SK-N-SH (cell line): ENCODE measurements at regions not wholly inside any gene's neighbourhood (a gene's known extent, or its start where the extent isn't known, plus 50 kb on each side); places are given as distances from the start of the nearest gene placed in this dataset.

Experiments
- CTCF ChIA-PET: fragments of 300-600, 350-600 bp; formaldehyde crosslinking; extraction: SDS; loops from one replicate; lab custom pipeline; 2021; lab: Yijun Ruan, JAX
- POLR2A ChIA-PET: fragments of 350-600 bp; sonication (Branson Sonifier 250); formaldehyde crosslinking; extraction: SDS; loops from one replicate; lab custom pipeline; 2020; ENCODE audit warnings: antibody characterized with exemption, inconsistent platforms; lab: Yijun Ruan, JAX
- DNase-seq: peaks from one replicate; pipeline ENCODE4 v3.0.0; 2012
- H2AFZ ChIP-seq: fragments of 200-600 bp; sonication (generic); 2 replicates; pipeline ENCODE4 v1.8.1; 2016; ENCODE audit warnings: antibody characterized with exemption, mild to moderate bottlenecking, low read depth
- H3F3A ChIP-seq: fragments of 200-600 bp; sonication (generic); replicated peaks from 2 replicates; pipeline ENCODE3; 2016; ENCODE audit warnings: antibody characterized with exemption, mild to moderate bottlenecking; ENCODE audit not compliant: insufficient read depth
- H3K27ac ChIP-seq, 2 experiments: fragments of 200-500 bp in 1 of 2; fragments of 200-600 bp in 1 of 2; sonication (Bioruptor generic) in 1 of 2; sonication (generic), shearing (Covaris generic) in 1 of 2; 2 replicates each; pipeline versions ENCODE4 v1.5.1 to v1.6.1; 2014 to 2016; ENCODE audit warnings: low read depth in 2 of 2, inconsistent platforms in 1 of 2, low read length in 1 of 2, mild to moderate bottlenecking in 1 of 2, mixed read lengths in 1 of 2
- H3K27me3 ChIP-seq: fragments of 200-600 bp; sonication (generic), shearing (Covaris generic); 2 replicates; pipeline ENCODE4 v1.6.1; 2016; ENCODE audit warnings: mixed run types; ENCODE audit not compliant: insufficient read depth
- H3K36me3 ChIP-seq, 2 experiments: fragments of 200-500 bp in 1 of 2; fragments of 200-600 bp in 1 of 2; sonication (Bioruptor generic) in 1 of 2; sonication (generic) in 1 of 2; replicated peaks in 1 of 2; 2 replicates each; pipeline versions ENCODE3 to v1.5.1; 2014 to 2016; ENCODE audit warnings: low read length in 1 of 2, mild to moderate bottlenecking in 1 of 2; ENCODE audit not compliant: insufficient read depth in 2 of 2, control insufficient read depth in 1 of 2
- H3K4me1 ChIP-seq, 2 experiments: fragments of 200-500 bp in 1 of 2; fragments of 200-600 bp in 1 of 2; sonication (Bioruptor generic) in 1 of 2; sonication (generic), shearing (Covaris generic) in 1 of 2; 2 replicates each; pipeline versions ENCODE4 v1.5.1 to v1.6.1; 2014 to 2016; ENCODE audit warnings: low read depth in 1 of 2, low read length in 1 of 2, mixed run types in 1 of 2; ENCODE audit not compliant: insufficient read depth in 2 of 2, control insufficient read depth in 1 of 2
- H3K4me2 ChIP-seq: fragments of 200-600 bp; sonication (generic), shearing (Covaris generic); 2 replicates; pipeline ENCODE4 v1.6.1; 2017; ENCODE audit warnings: mixed run types
- H3K4me3 ChIP-seq, 2 experiments: fragments of 200-500 bp in 1 of 2; fragments of 200-600 bp in 1 of 2; sonication (Bioruptor generic) in 1 of 2; sonication (generic), shearing (Covaris generic) in 1 of 2; 2 replicates each; pipeline versions ENCODE4 v1.5.1 to v1.8.1; 2014 to 2016; ENCODE audit warnings: low read depth in 2 of 2, inconsistent platforms in 1 of 2, low read length in 1 of 2, mild to moderate bottlenecking in 1 of 2, mixed read lengths in 1 of 2, moderate library complexity in 1 of 2
- H3K79me2 ChIP-seq: fragments of 200-600 bp; sonication (generic); 2 replicates; pipeline ENCODE4 v1.8.1; 2017; ENCODE audit warnings: mild to moderate bottlenecking; ENCODE audit not compliant: insufficient read depth
- H3K9ac ChIP-seq: fragments of 200-600 bp; sonication (generic); 2 replicates; pipeline ENCODE4 v1.6.1; 2017; ENCODE audit warnings: mixed run types
- H3K9me2 ChIP-seq: fragments of 200-600 bp; sonication (generic); 2 replicates; pipeline ENCODE4 v1.6.1; 2017; ENCODE audit warnings: mixed run types
- H3K9me3 ChIP-seq: fragments of 200-600 bp; sonication (generic); 2 replicates; pipeline ENCODE4 v1.6.1; 2017; ENCODE audit warnings: mixed run types, mild to moderate bottlenecking, moderate library complexity
- H4K20me1 ChIP-seq: fragments of 200-600 bp; sonication (generic); 2 replicates; pipeline ENCODE4 v1.6.1; 2017; ENCODE audit warnings: mild to moderate bottlenecking, mixed run types; ENCODE audit not compliant: insufficient read depth
- CTCF ChIP-seq: fragments of 200-600 bp; sonication (generic); IDR thresholded peaks from 2 replicates; pipeline ENCODE4 v1.6.1; 2017; ENCODE audit warnings: antibody characterized with exemption, mild to moderate bottlenecking, moderate library complexity
- ELF1 ChIP-seq: IDR thresholded peaks from 2 replicates; pipeline ENCODE4 v1.4.0; 2012
- EP300 ChIP-seq, 2 experiments: IDR thresholded peaks; 2 replicates each; pipeline versions ENCODE4 v1.4.0 to v1.6.1; 2012; ENCODE audit warnings: borderline replicate concordance in 1 of 2, low read depth in 1 of 2, low read length in 1 of 2
- FOSL2 ChIP-seq: IDR thresholded peaks from 2 replicates; pipeline ENCODE4 v1.4.0; 2012; ENCODE audit warnings: low read depth, mild to moderate bottlenecking, moderate library complexity, borderline replicate concordance
- FOXJ3 ChIP-seq: sonication (generic); formaldehyde crosslinking; IDR thresholded peaks from 2 replicates; pipeline ENCODE4 v1.5.1; 2020; ENCODE audit warnings: mild to moderate bottlenecking, missing genetic modification reagents
- FOXM1 ChIP-seq: IDR thresholded peaks from 2 replicates; pipeline ENCODE4 v1.4.0; 2012; ENCODE audit warnings: low read depth, mild to moderate bottlenecking
- GATA2 ChIP-seq: sonication (generic); formaldehyde crosslinking; IDR thresholded peaks from 2 replicates; pipeline ENCODE4 v1.5.0; 2020; ENCODE audit warnings: mild to moderate bottlenecking, missing genetic modification reagents
- IRF3 ChIP-seq: fragments of 150-350 bp; IDR thresholded peaks from 2 replicates; pipeline ENCODE4 v1.6.1; 2016; ENCODE audit warnings: mild to moderate bottlenecking, low read depth, low read length
- JUND ChIP-seq: IDR thresholded peaks from 2 replicates; pipeline ENCODE4 v1.4.0; 2012
- MAX ChIP-seq: IDR thresholded peaks from 2 replicates; pipeline ENCODE4 v1.4.0; 2012; ENCODE audit warnings: low read depth
- MEF2A ChIP-seq: IDR thresholded peaks from 2 replicates; pipeline ENCODE4 v1.4.0; 2012; ENCODE audit warnings: low read depth, borderline replicate concordance
- NFIC ChIP-seq: IDR thresholded peaks from 2 replicates; pipeline ENCODE4 v1.4.0; 2012; ENCODE audit warnings: borderline replicate concordance
- POLR2AphosphoS5 ChIP-seq: IDR thresholded peaks from 2 replicates; pipeline ENCODE4 v1.6.1; 2012; ENCODE audit warnings: low read depth, low read length
- RAD21 ChIP-seq: IDR thresholded peaks from 2 replicates; pipeline ENCODE4 v1.6.1; 2012; ENCODE audit warnings: mild to moderate bottlenecking, low read length
- RCOR1 ChIP-seq: fragments of 150-350 bp; IDR thresholded peaks from 2 replicates; pipeline ENCODE4 v1.6.1; 2017; ENCODE audit warnings: antibody characterized with exemption, low read length
- RXRA ChIP-seq: IDR thresholded peaks from 2 replicates; pipeline ENCODE4 v1.4.0; 2012; ENCODE audit warnings: low read depth, mild to moderate bottlenecking, borderline replicate concordance
- SIN3A ChIP-seq: IDR thresholded peaks from 2 replicates; pipeline ENCODE4 v1.6.1; 2012; ENCODE audit warnings: low read depth, mild to moderate bottlenecking, low read length, moderate library complexity, borderline replicate concordance
- SMC3 ChIP-seq: IDR thresholded peaks from 2 replicates; pipeline ENCODE4 v1.6.1; 2012; ENCODE audit warnings: low read depth, low read length, improper control_type of control experiment
- TAF1 ChIP-seq: IDR thresholded peaks from 2 replicates; pipeline ENCODE4 v1.6.1; 2012; ENCODE audit warnings: low read depth, mild to moderate bottlenecking, low read length, moderate library complexity, borderline replicate concordance
- USF1 ChIP-seq: IDR thresholded peaks from 2 replicates; pipeline ENCODE4 v1.4.0; 2012; ENCODE audit warnings: low read depth, borderline replicate concordance
- YY1 ChIP-seq: IDR thresholded peaks from 2 replicates; pipeline ENCODE4 v1.4.0; 2012; ENCODE audit warnings: low read depth, mild to moderate bottlenecking
- WGBS: methylation state at CpG from one replicate; pipeline ENCODE4 v1.1.6; 2017; ENCODE audit warnings: low lambda C conversion rate; 5-methylcytosine and 5-hydroxymethylcytosine counted together

GRCh38 chr6:87950614-87951013 lies 97.0 kb upstream of the SPACA1 start:
- no peak overlapping the region for H2AFZ ChIP-seq
- H3K9me3 ChIP-seq: no peaks in the 10 kb centered on the region
- H3F3A ChIP-seq: no peaks in the 10 kb centered on the region
- POLR2A ChIA-PET: no interaction called here
- H3K9ac ChIP-seq: no peak overlapping the region
- CTCF ChIA-PET: interaction anchor here (1.2 kb wide), 1 partner anchor 37 kb away, joined by 4 read pairs; no protein-coding TSS in a partner anchor
- no peak overlapping the region for H3K27ac ChIP-seq
- H3K79me2 ChIP-seq: no peaks in the 10 kb centered on the region
- H3K4me2 ChIP-seq: no peak overlapping the region
- TF ChIP-seq USF1 (no peak), FOXJ3 (no peak), JUND (no peak), RAD21 (no peak), ELF1 (no peak), IRF3 (no peak), SIN3A (no peak), FOSL2 (no peak), MEF2A (no peak), GATA2 (CRISPR knock-in tag) (no peak), POLR2AphosphoS5 (no peak), FOXM1 (no peak), NFIC (no peak), MAX (no peak), YY1 (no peak), CTCF (no peak)
- no peaks in the 10 kb centered on the region for H3K4me1 ChIP-seq
- no peaks in the 10 kb centered on the region for H3K27me3 ChIP-seq
- no peaks in the 10 kb centered on the region for H3K36me3 ChIP-seq
- no peaks in the 10 kb centered on the region for H3K9me2 ChIP-seq
- no peaks in the 10 kb centered on the region for H4K20me1 ChIP-seq
- no peak overlapping the region for H3K4me3 ChIP-seq
- DNase-seq: no peak
- 53% methylated on average over 4 of the region's 4 CpGs for WGBS

- ChIA-PET CTCF (no interaction called here), POLR2A (no interaction called here)
- Histone ChIP-seq H3F3A (no peaks in the 10 kb centered on the region), H4K20me1 (no peaks in the 10 kb centered on the region), H3K27ac (no peak overlapping the region), H3K36me3 (no peaks in the 10 kb centered on the region), H3K9me2 (no peaks in the 10 kb centered on the region), H3K4me3 (no peak overlapping the region), H3K4me2 (no peak overlapping the region), H3K9me3 (no peaks in the 10 kb centered on the region), H3K27me3 (no peaks in the 10 kb centered on the region), H3K9ac (no peak overlapping the region), H3K4me1 (no peaks in the 10 kb centered on the region), H3K79me2 (no peaks in the 10 kb centered on the region), H2AFZ (no peak overlapping the region)
- TF ChIP-seq RXRA: no peak
- no peak for TF ChIP-seq MAX
- TF ChIP-seq TAF1: no peak
- no peak for TF ChIP-seq NFIC
- no peak for TF ChIP-seq SMC3
- TF ChIP-seq EP300 (IDR thresholded peaks at IDR 0.05; ENCODE audit: borderline replicate concordance in 1 of 2, low read depth in 1 of 2, low read length in 1 of 2): no peak
- TF ChIP-seq YY1: no peak
- no peak for TF ChIP-seq SIN3A
- TF ChIP-seq RCOR1: no peak
- no peak for TF ChIP-seq ELF1
- no peak for TF ChIP-seq USF1
- 69% methylated on average over 7 of the region's 7 CpGs for WGBS
- no peak for DNase-seq
Observed at GRCh38 chr6:87949194-87949593, 98.4 kb upstream of the SPACA1 start.
